Epithelial cell of proximal tubule (primary cell): ENCODE measurements at regions not wholly inside any gene's neighbourhood (a gene's known extent, or its start where the extent isn't known, plus 50 kb on each side); places are given as distances from the start of the nearest gene placed in this dataset.
A peak's percentile ranks its signal among the peaks of the same experiment; 100 is the strongest.

Experiments used
- DNase-seq: peaks from one replicate; pipeline ENCODE4 v3.0.0-alpha.2; 2011; ENCODE audit warnings: low read depth
- H3K4me3 ChIP-seq: 2 replicates; pipeline ENCODE4 v1.5.1; 2011; ENCODE audit warnings: low read depth, mild to moderate bottlenecking, low read length
- CTCF ChIP-seq: conservative IDR thresholded peaks from 2 replicates; pipeline ENCODE4 v1.5.1; 2012; ENCODE audit warnings: low read depth, mild to moderate bottlenecking, low read length

GRCh38 chr15:31236184-31237042 is 90.2 kb upstream of the KLF13 start:
- TF ChIP-seq CTCF = peak; percentile 21
- H3K4me3 ChIP-seq = no peak overlapping the region
- peak; percentile 68 for DNase-seq

- TF ChIP-seq CTCF = no peak
- H3K4me3 ChIP-seq = no peak overlapping the region
- DNase-seq = no peak
Observed at GRCh38 chr15:31237043-31237324, 89.7 kb upstream of the KLF13 start.

- no peak for TF ChIP-seq CTCF
- no peak overlapping the region for H3K4me3 ChIP-seq
- DNase-seq = no peak
Observed at GRCh38 chr15:31238906-31239305, 87.7 kb upstream of the KLF13 start.

GRCh38 chr15:31239409-31239808 is 87.2 kb upstream of the KLF13 start:
- no peak for TF ChIP-seq CTCF
- H3K4me3 ChIP-seq = no peak overlapping the region
- DNase-seq = no peak

- no peak for TF ChIP-seq CTCF
- no peak overlapping the region for H3K4me3 ChIP-seq
- DNase-seq = no peak
Observed at GRCh38 chr15:31241888-31242522, 84.6 kb upstream of the KLF13 start.

GRCh38 chr15:31243895-31244294 is 82.7 kb upstream of the KLF13 start:
- TF ChIP-seq CTCF = no peak
- DNase-seq = no peak
- H3K4me3 ChIP-seq = no peak overlapping the region
